Esophagus squamous epithelium (tissue), 5 donors: ENCODE measurements at regions not wholly inside any gene's neighbourhood (a gene's known extent, or its start where the extent isn't known, plus 50 kb on each side); places are given as distances from the start of the nearest gene placed in this dataset.

Source experiments
- DNase-seq: peaks from one replicate; lab custom pipeline; 2025; lab: John Stamatoyannopoulos, UW
- H3K27ac ChIP-seq, 4 donors: fragments of 200-600 bp; sonication (generic); one replicate each; pipeline ENCODE4 v1.5.1; 2016 to 2019; ENCODE audit warnings: mild to moderate bottlenecking in 1 of 4
- H3K27me3 ChIP-seq, 4 donors: fragments of 200-600 bp; sonication (generic); 1 replicate in 3 of 4; 2 replicates in 1 of 4; pipeline versions ENCODE4 v1.5.1 to v1.6.0; 2017 to 2021; ENCODE audit warnings: antibody characterized with exemption in 1 of 4
- H3K36me3 ChIP-seq, 3 donors: fragments of 200-600 bp; sonication (generic); one replicate each; pipeline ENCODE4 v1.5.1; 2016 to 2019
- H3K4me1 ChIP-seq, 3 donors: fragments of 200-600 bp; sonication (generic); one replicate each; pipeline ENCODE4 v1.5.1; 2017 to 2019
- H3K4me3 ChIP-seq, 4 donors: fragments of 200-600 bp; sonication (generic); 1 replicate in 3 of 4; 2 replicates in 1 of 4; pipeline ENCODE4 v1.5.1; 2016 to 2019; ENCODE audit warnings: mild to moderate bottlenecking in 2 of 4, moderate library complexity in 1 of 4
- H3K9me3 ChIP-seq, 3 donors: fragments of 200-600 bp; sonication (generic); one replicate each; pipeline ENCODE4 v1.5.1; 2016 to 2019
- CTCF ChIP-seq, 6 experiments: fragments of 450-650 bp in 4 of 6; fragments of 200-600 bp in 2 of 6; sonication (generic) in 2 of 6; IDR thresholded peaks; one replicate each; pipeline ENCODE4 v1.5.1; 2016 to 2019; ENCODE audit warnings: antibody characterized with exemption in 6 of 6, mild to moderate bottlenecking in 4 of 6, moderate library complexity in 4 of 6
- POLR2A ChIP-seq, 4 donors: fragments of 450-650 bp; IDR thresholded peaks; one replicate each; pipeline ENCODE4 v1.6.1; 2017; ENCODE audit warnings: antibody characterized with exemption in 4 of 4, mild to moderate bottlenecking in 4 of 4, moderate library complexity in 3 of 4
- WGBS, 2 donors: methylation state at CpG; one replicate each; pipeline ENCODE4 v1.1.5; 2018; 5-methylcytosine and 5-hydroxymethylcytosine counted together
- intact Hi-C: fragments of 100-400 bp; cut with DNase I; formaldehyde crosslinking; loops from one replicate; pipeline ENCODE4 v1.15.0; 2022
- donor health status: DM: yes; HTN: yes; CAD: no.

GRCh38 chr10:4197676-4198075 lies 412.7 kb upstream of the KLF6 start:
- peak overlapping the region in 2 of 4 donors; percentile 58 to 68 for H3K27ac ChIP-seq
- intact Hi-C loops = no loop called here
- no peak for TF ChIP-seq CTCF (IDR thresholded peaks at IDR 0.05)
- no peak for TF ChIP-seq POLR2A (IDR thresholded peaks at IDR 0.05)

GRCh38 chr10:4196771-4197390 lies 411.9 kb upstream of the KLF6 start:
- no peaks in the 10 kb centered on the region for H3K9me3 ChIP-seq
- H3K36me3 ChIP-seq = no peaks in the 10 kb centered on the region
- peaks cover 10 to 49% (median 21%) of the 10 kb centered on the region in 3 donors for H3K4me1 ChIP-seq
- intact Hi-C loops = no loop called here
- DNase-seq = no peak
- no peaks in the 10 kb centered on the region for H3K27me3 ChIP-seq
- WGBS, 2 donors = 26 to 39% methylated on average over 2 of the region's 2 CpGs
- no peak for TF ChIP-seq CTCF (IDR thresholded peaks at IDR 0.05)
- no peak for TF ChIP-seq POLR2A (IDR thresholded peaks at IDR 0.05)
- peak overlapping the region in 3 of 4 donors; percentile 58 to 68 (median 68) for H3K27ac ChIP-seq
- no peak overlapping the region for H3K4me3 ChIP-seq

More at GRCh38 chr10:4197676-4198075, 412.7 kb upstream of the KLF6 start:
- no peaks in the 10 kb centered on the region for H3K36me3 ChIP-seq
- no peak for DNase-seq
- no peaks in the 10 kb centered on the region for H3K27me3 ChIP-seq
- H3K4me1 ChIP-seq = peaks cover 10 to 41% (median 18%) of the 10 kb centered on the region in 3 donors
- no peak overlapping the region for H3K4me3 ChIP-seq
- no peaks in the 10 kb centered on the region for H3K9me3 ChIP-seq

- intact Hi-C loops = no loop called here
- DNase-seq = no peak
- Histone ChIP-seq H3K27me3 (no peaks in the 10 kb centered on the region), H3K4me1 (peaks cover 10 to 56% (median 21%) of the 10 kb centered on the region in 3 donors), H3K27ac (peak overlapping the region in 3 of 4 donors; percentile 58 to 68 (median 68)), H3K9me3 (no peaks in the 10 kb centered on the region), H3K36me3 (no peaks in the 10 kb centered on the region), H3K4me3 (no peak overlapping the region)
- 86 to 87% methylated on average over 3 of the region's 3 CpGs for WGBS, 2 donors
- TF ChIP-seq CTCF (IDR thresholded peaks at IDR 0.05) = no peak
- TF ChIP-seq POLR2A (IDR thresholded peaks at IDR 0.05) = no peak
Measured at GRCh38 chr10:4196183-4196582, 411.2 kb upstream of the KLF6 start.

GRCh38 chr10:4195213-4195612 lies 410.2 kb upstream of the KLF6 start:
- DNase-seq = no peak
- intact Hi-C loops = no loop called here
- WGBS, 2 donors = 91 to 92% methylated on average over 7 to 11 of the region's 14 CpGs
- Histone ChIP-seq H3K4me1 (peaks cover 10 to 66% (median 25%) of the 10 kb centered on the region in 3 donors), H3K27ac (no peak overlapping the region), H3K9me3 (no peaks in the 10 kb centered on the region), H3K36me3 (no peaks in the 10 kb centered on the region), H3K27me3 (no peaks in the 10 kb centered on the region), H3K4me3 (no peak overlapping the region)
- no peak for TF ChIP-seq CTCF (IDR thresholded peaks at IDR 0.05)
- no peak for TF ChIP-seq POLR2A (IDR thresholded peaks at IDR 0.05)

- no peak overlapping the region for H3K4me3 ChIP-seq
- DNase-seq = no peak
- WGBS, 2 donors = 79 to 87% methylated on average over 7 of the region's 7 CpGs
- no peak overlapping the region for H3K27ac ChIP-seq
- TF ChIP-seq POLR2A (IDR thresholded peaks at IDR 0.05) (no peak), CTCF (IDR thresholded peaks at IDR 0.05) (no peak)
- H3K9me3 ChIP-seq = no peaks in the 10 kb centered on the region
- no peaks in the 10 kb centered on the region for H3K27me3 ChIP-seq
- H3K4me1 ChIP-seq = peaks cover 4 to 60% (median 22%) of the 10 kb centered on the region in 3 donors
- no peaks in the 10 kb centered on the region for H3K36me3 ChIP-seq
- intact Hi-C loops = no loop called here
Measured at GRCh38 chr10:4194231-4194630, 409.2 kb upstream of the KLF6 start.
